Activated CD4-positive, alpha-beta T cell treated with anti-CD3 and anti-CD28 coated beads, Interleukin-2, amount 10 ng/mL, durations not matched to agents 24 days and 14 days (primary cell): ENCODE measurements at regions not wholly inside any gene's neighbourhood (a gene's known extent, or its start where the extent isn't known, plus 50 kb on each side); places are given as distances from the start of the nearest gene placed in this dataset.
A peak's percentile ranks its signal among the peaks of the same experiment; 100 is the strongest.
"Not testable (repeated sequence)": the region's sequence is repeated elsewhere in the genome, so short reads cannot be mapped to it uniquely, and the experiment has no call there.

Source experiments
- DNase-seq: peaks from one replicate; pipeline ENCODE4 v3.0.0; 2022
- H3K27ac Mint-ChIP-seq: one replicate; pipeline ENCODE4 v1.8.0; 2022; ENCODE audit warnings: mild to moderate bottlenecking, mixed read lengths
- H3K27me3 Mint-ChIP-seq: one replicate; pipeline ENCODE4 v1.8.0; 2022; ENCODE audit warnings: mixed read lengths
- H3K36me3 Mint-ChIP-seq: one replicate; pipeline ENCODE4 v1.8.0; 2022; ENCODE audit warnings: low read depth, mild to moderate bottlenecking, mixed read lengths
- H3K4me1 Mint-ChIP-seq: one replicate; pipeline ENCODE4 v1.8.0; 2021; ENCODE audit warnings: mixed read lengths
- H3K4me3 Mint-ChIP-seq: one replicate; pipeline ENCODE4 v1.8.0; 2022; ENCODE audit warnings: mild to moderate bottlenecking, moderate library complexity, mixed read lengths
- H3K9me3 Mint-ChIP-seq: one replicate; pipeline ENCODE4 v1.8.0; 2021; ENCODE audit warnings: mixed read lengths
- intact Hi-C: fragments of 100-400 bp; cut with micrococcal nuclease; formaldehyde crosslinking; loops from one replicate; pipeline ENCODE4 v1.15.1; 2023

DNA sequence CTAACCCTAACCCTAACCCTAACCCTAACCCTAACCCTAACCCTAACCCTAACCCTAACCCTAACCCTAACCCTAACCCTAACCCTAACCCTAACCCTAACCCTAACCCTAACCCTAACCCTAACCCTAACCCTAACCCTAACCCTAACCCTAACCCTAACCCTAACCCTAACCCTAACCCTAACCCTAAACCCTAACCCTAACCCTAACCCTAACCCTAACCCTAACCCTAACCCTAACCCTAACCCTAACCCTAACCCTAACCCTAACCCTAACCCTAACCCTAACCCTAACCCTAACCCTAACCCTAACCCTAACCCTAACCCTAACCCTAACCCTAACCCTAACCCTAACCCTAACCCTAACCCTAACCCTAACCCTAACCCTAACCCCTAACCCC is 80.6 kb upstream of the PLEKHG4B start:
- H3K27ac Mint-ChIP-seq, H3K36me3 Mint-ChIP-seq, intact Hi-C loops, H3K27me3 Mint-ChIP-seq, H3K4me1 Mint-ChIP-seq, H3K4me3 Mint-ChIP-seq, H3K9me3 Mint-ChIP-seq: not testable (repeated sequence)
- DNase-seq: peak; percentile 89

GRCh38 chr5:11898-12297 is 80.1 kb upstream of the PLEKHG4B start:
- Mint-ChIP-seq H3K4me3 (no peak overlapping the region), H3K27ac (no peak overlapping the region), H3K36me3 (no peaks in the 10 kb centered on the region), H3K27me3 (no peaks in the 10 kb centered on the region), H3K9me3 (no peaks in the 10 kb centered on the region), H3K4me1 (no peaks in the 10 kb centered on the region)
- no peak for DNase-seq
- intact Hi-C loops: no loop called here

DNA sequence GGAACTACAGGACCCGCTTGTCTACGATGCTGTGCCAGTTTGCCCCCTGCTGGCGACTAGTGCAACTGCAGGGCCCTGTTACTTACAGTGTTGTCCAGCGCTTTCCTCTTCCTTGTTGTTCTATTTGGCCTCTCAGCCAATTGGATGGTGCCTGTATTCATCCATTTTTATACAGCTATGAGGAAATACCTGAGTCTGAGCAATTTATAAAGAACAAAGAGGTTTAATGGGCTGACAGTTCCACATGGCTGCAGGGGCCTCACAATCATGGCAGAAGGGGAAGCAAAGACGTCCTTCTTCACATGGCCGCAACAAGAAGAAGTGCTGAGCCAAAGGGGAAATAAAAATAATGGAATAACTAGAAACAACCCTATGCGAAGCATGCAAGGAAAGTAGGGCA is 78.7 kb upstream of the PLEKHG4B start:
- Mint-ChIP-seq H3K9me3 (no peaks in the 10 kb centered on the region), H3K4me1 (no peaks in the 10 kb centered on the region), H3K36me3 (no peaks in the 10 kb centered on the region), H3K4me3 (no peak overlapping the region), H3K27me3 (no peaks in the 10 kb centered on the region), H3K27ac (no peak overlapping the region)
- intact Hi-C loops: no loop called here
- DNase-seq: no peak

DNA sequence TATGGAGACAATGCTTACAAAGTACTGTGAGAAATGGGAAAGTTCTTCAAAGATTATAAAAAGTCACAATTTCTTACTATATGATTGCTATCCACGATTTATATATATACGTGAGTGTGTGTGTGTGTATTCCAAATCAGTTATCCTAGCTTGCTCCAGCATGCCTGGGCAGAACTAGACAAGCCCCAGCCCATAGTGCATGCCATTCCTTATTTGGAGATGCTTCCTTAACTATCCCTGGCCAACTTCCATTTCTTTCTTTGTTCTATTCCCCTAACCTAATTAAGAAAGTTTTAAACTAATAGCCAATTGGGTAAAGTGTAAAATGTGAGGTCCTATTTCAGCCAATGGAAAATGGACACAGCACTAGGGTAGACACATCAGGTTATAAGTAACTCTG is 77.3 kb upstream of the PLEKHG4B start:
- H3K4me1 Mint-ChIP-seq, H3K36me3 Mint-ChIP-seq, H3K27me3 Mint-ChIP-seq, H3K4me3 Mint-ChIP-seq, intact Hi-C loops, H3K27ac Mint-ChIP-seq, DNase-seq, H3K9me3 Mint-ChIP-seq: not testable (repeated sequence)

GRCh38 chr5:20276-20675 is 71.7 kb upstream of the PLEKHG4B start:
- H3K27ac Mint-ChIP-seq, H3K9me3 Mint-ChIP-seq, DNase-seq, H3K4me1 Mint-ChIP-seq, H3K4me3 Mint-ChIP-seq, H3K36me3 Mint-ChIP-seq, intact Hi-C loops: not testable (repeated sequence)
- H3K27me3 Mint-ChIP-seq: peaks cover 13% of the 10 kb centered on the region

DNA sequence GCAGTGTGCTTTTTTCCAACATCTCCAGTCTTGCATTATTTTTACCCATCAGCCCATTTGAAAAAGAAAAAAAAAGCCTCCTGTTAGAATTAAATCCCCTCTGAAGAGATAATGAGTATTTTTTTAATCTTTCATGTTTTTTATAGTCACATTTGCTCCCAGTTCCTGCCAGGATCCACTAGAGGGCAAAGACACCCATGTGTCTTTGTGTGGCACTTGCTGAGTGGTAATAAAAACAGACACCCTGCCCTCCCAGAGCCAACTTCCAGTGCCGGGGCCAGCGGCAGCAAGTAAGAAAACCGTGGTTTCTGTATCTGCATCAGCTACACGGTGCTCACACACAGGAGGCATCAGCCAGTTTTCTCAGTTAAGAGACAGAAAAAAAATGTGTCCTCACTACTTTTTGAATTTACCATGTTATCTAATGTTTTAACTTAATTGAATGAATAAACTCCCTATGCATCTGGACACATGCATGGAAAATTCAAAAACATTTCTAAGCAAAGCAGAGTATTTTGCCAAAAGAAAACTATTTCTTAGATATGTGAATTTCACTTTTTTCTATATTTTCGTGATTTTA is 70.2 kb upstream of the PLEKHG4B start:
- Mint-ChIP-seq H3K9me3 (peaks cover 4% of the 10 kb centered on the region), H3K4me1 (no peaks in the 10 kb centered on the region), H3K27ac (no peak overlapping the region), H3K36me3 (no peaks in the 10 kb centered on the region), H3K27me3 (peaks cover 13% of the 10 kb centered on the region), H3K4me3 (no peak overlapping the region)
- intact Hi-C loops: no loop called here
- no peak for DNase-seq

- H3K36me3 Mint-ChIP-seq, H3K4me1 Mint-ChIP-seq, DNase-seq, intact Hi-C loops, H3K4me3 Mint-ChIP-seq, H3K27ac Mint-ChIP-seq: not testable (repeated sequence)
- Mint-ChIP-seq H3K27me3 (peaks cover 16% of the 10 kb centered on the region), H3K9me3 (peaks cover 11% of the 10 kb centered on the region)
Observed at GRCh38 chr5:23907-24306, 68.1 kb upstream of the PLEKHG4B start.

DNA sequence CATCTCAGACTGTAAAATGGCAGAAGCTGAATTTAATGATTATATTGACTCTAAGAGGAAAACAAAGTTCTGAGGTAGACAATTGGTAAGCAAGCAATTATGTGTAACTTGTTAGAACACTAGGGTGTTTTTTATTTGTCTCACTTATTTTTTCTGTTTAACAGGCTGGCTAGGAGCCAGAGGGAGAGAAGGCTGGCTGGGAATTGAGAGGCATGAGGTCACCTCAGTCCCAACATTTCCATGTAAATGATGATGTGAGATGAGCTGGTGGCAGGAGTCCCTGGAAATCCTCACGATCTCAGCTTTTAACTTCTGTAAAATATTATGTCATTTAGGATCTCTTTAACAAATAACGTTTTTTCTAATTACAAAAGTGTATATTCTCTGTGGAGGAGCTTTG is 66.9 kb upstream of the PLEKHG4B start:
- DNase-seq, intact Hi-C loops, H3K4me1 Mint-ChIP-seq, H3K4me3 Mint-ChIP-seq, H3K27ac Mint-ChIP-seq, H3K36me3 Mint-ChIP-seq: not testable (repeated sequence)
- Mint-ChIP-seq H3K27me3 (peaks cover 16% of the 10 kb centered on the region), H3K9me3 (peaks cover 14% of the 10 kb centered on the region)

DNA sequence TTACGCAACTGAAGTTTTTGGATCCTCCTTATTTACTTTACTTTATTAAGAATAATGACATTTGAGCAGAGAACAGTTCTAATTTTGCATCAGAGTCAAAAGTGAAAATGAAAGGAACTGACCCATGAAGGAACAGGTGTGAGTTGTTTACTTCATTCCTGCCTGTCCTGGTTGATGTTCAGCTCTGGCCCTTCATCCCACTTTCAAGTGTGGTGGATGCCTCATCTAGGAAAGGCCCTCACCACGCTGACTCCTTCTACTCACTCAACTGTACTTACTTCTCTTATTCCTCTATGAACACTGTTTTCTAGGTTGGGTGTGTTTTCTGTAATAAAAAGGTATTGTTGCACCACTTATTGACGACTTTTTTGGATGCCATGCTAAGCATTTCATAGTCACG is 61.8 kb upstream of the PLEKHG4B start:
- no peak for DNase-seq
- Mint-ChIP-seq H3K36me3 (no peaks in the 10 kb centered on the region), H3K27ac (no peak overlapping the region), H3K4me3 (no peak overlapping the region), H3K9me3 (peaks cover 9% of the 10 kb centered on the region), H3K4me1 (no peaks in the 10 kb centered on the region), H3K27me3 (peaks cover 8% of the 10 kb centered on the region)
- intact Hi-C loops: no loop called here

DNA sequence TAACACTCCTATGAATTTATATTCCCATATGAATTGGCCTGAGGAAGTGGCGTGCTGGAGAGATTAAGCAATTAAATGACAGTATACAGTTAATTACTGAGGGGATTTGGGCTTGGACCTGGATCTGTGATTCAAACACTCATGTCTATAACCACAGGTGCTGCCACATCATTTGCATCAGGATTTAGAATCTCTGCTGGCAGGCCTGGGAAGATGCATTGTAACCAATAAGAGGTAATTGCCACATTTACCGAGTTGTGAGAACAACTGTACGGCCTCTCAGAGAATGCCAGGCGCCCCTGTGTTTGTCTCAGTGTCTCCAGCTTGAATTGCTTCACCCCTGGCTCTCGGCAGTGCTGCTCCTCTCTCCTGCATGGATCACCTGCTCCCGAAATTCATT is 61.4 kb upstream of the PLEKHG4B start:
- intact Hi-C loops, H3K4me1 Mint-ChIP-seq, H3K36me3 Mint-ChIP-seq, H3K27ac Mint-ChIP-seq, DNase-seq, H3K27me3 Mint-ChIP-seq, H3K9me3 Mint-ChIP-seq, H3K4me3 Mint-ChIP-seq: not testable (repeated sequence)

GRCh38 chr5:32165-32564 is 59.8 kb upstream of the PLEKHG4B start:
- peaks cover 5% of the 10 kb centered on the region for H3K27me3 Mint-ChIP-seq
- H3K27ac Mint-ChIP-seq: no peak overlapping the region
- peaks cover 9% of the 10 kb centered on the region for H3K9me3 Mint-ChIP-seq
- no peak for DNase-seq
- H3K4me3 Mint-ChIP-seq: no peak overlapping the region
- H3K36me3 Mint-ChIP-seq: no peaks in the 10 kb centered on the region
- H3K4me1 Mint-ChIP-seq: no peaks in the 10 kb centered on the region
- intact Hi-C loops: no loop called here

- H3K9me3 Mint-ChIP-seq, H3K36me3 Mint-ChIP-seq, intact Hi-C loops, H3K27me3 Mint-ChIP-seq, H3K4me1 Mint-ChIP-seq, H3K4me3 Mint-ChIP-seq, DNase-seq, H3K27ac Mint-ChIP-seq: not testable (repeated sequence)
Observed at GRCh38 chr5:35521-35920, 56.4 kb upstream of the PLEKHG4B start.

DNA sequence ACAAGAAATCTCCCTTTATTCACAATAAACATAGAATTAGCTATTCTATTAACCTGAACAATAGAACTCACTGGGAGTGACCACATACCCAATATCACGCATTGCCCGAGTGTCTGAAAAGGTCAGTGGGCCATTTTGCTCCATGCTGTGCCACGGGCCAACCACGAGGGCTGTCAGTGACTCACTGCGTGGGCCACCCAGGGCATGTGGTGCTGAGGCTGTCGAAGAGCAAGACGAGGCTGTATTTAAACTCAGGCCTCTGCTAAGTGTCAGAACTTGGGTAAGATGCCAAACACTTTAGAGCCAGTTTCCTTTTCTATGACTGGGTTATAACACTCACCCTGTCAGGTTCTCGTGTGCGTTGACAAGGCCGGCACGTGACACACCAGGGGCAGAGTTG is 54.8 kb upstream of the PLEKHG4B start:
- H3K27me3 Mint-ChIP-seq, H3K27ac Mint-ChIP-seq, intact Hi-C loops, DNase-seq, H3K4me1 Mint-ChIP-seq, H3K36me3 Mint-ChIP-seq, H3K4me3 Mint-ChIP-seq, H3K9me3 Mint-ChIP-seq: not testable (repeated sequence)

DNA sequence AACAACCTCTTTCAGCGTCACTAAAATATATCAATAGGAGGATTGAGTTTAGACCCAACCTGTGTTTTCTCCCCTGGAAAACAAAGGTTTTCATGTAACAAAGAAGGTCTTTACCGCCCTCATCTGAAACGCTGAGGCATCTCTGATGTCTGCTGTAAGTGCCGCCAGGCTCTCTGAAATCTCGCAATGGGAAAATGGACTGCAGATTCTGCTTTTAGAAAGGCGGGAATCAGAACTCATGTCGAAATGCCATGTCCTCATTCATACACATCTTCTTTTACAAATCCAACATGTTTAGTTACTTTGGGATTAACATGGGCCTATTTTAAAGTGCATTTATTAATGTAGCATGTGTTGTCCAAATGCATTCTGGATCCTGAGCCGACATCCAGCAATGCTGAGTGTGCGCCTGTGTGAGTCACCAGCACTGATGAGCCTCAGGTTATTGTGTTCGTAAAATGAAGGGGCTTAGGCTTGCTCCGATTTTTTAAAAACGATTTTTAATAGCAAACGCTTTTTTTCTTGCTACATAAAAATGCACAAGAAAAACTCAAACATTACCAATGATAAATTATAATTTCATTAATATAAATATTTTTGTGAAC is 51.9 kb upstream of the PLEKHG4B start:
- intact Hi-C loops: no loop called here
- Mint-ChIP-seq H3K4me3 (no peak overlapping the region), H3K9me3 (no peaks in the 10 kb centered on the region), H3K27ac (no peak overlapping the region), H3K4me1 (no peaks in the 10 kb centered on the region), H3K27me3 (peaks cover 8% of the 10 kb centered on the region), H3K36me3 (no peaks in the 10 kb centered on the region)
- DNase-seq: no peak
